LNCaP clone FGC (cell line): ENCODE measurements at regions not wholly inside any gene's neighbourhood (a gene's known extent, or its start where the extent isn't known, plus 50 kb on each side); places are given as distances from the start of the nearest gene placed in this dataset.

Experiments used
- DNase-seq: peaks from one replicate; pipeline ENCODE4 v3.0.0-alpha.2; 2011; ENCODE audit warnings: low read depth
- H3K4me3 ChIP-seq: 2 replicates; pipeline ENCODE4 v1.5.1; 2011; ENCODE audit warnings: mild to moderate bottlenecking, low read depth, low read length, control low read depth
- TF ChIP-seq, protein P1 (sequence below): IDR thresholded peaks from 2 replicates; pipeline ENCODE4 v1.5.1; 2012; ENCODE audit warnings: mild to moderate bottlenecking; ENCODE audit not compliant: control insufficient read depth, insufficient read depth; ENCODE audit errors: extremely low read depth

DNA sequence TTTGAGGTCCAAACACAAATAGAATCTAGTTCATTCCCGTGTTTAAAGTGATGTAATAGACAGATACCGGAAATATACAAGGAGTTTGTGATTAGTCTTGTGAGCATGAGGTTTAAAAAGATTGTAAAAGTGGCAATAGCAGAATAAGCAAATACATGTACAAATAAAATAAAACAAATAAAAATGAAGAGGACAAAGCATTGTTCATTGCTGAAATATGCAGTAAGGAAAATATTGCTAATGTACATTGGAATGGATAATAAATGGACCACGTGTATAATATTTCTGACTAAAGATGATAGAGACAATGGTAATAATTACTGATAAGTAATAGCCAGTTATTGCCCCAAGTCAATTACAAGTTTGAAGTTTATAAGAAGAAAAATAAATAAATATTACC is 75.6 kb upstream of the RTL1 start:
- H3K4me3 ChIP-seq: no peak overlapping the region
- DNase-seq: no peak
- TF ChIP-seq, protein P1, sequence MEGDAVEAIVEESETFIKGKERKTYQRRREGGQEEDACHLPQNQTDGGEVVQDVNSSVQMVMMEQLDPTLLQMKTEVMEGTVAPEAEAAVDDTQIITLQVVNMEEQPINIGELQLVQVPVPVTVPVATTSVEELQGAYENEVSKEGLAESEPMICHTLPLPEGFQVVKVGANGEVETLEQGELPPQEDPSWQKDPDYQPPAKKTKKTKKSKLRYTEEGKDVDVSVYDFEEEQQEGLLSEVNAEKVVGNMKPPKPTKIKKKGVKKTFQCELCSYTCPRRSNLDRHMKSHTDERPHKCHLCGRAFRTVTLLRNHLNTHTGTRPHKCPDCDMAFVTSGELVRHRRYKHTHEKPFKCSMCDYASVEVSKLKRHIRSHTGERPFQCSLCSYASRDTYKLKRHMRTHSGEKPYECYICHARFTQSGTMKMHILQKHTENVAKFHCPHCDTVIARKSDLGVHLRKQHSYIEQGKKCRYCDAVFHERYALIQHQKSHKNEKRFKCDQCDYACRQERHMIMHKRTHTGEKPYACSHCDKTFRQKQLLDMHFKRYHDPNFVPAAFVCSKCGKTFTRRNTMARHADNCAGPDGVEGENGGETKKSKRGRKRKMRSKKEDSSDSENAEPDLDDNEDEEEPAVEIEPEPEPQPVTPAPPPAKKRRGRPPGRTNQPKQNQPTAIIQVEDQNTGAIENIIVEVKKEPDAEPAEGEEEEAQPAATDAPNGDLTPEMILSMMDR: no peak

DNA sequence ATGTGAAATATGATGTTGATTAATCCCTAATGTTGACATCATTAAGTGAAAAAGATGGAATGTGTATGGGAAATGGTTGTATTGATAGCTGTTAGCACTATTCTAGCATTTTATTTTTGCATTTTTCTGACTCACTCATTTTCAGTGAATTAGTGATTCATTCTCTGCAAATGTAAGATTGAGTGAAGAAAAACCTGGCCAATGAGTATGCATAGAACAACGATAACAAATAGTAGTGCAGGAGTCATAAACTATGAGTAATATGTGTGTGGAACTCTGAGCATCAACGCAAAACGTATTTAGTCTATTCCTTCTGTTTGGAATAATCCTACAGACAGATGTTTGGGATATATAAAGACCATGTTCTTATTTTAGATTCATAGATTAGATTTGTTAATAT is 76.3 kb upstream of the RTL1 start:
- no peak for DNase-seq
- no peak overlapping the region for H3K4me3 ChIP-seq
- TF ChIP-seq, protein P1: no peak

- DNase-seq: no peak
- H3K4me3 ChIP-seq: no peak overlapping the region
- TF ChIP-seq, protein P1: no peak
Observed at GRCh38 chr14:100980823-100981222, 77.3 kb upstream of the RTL1 start.

DNA sequence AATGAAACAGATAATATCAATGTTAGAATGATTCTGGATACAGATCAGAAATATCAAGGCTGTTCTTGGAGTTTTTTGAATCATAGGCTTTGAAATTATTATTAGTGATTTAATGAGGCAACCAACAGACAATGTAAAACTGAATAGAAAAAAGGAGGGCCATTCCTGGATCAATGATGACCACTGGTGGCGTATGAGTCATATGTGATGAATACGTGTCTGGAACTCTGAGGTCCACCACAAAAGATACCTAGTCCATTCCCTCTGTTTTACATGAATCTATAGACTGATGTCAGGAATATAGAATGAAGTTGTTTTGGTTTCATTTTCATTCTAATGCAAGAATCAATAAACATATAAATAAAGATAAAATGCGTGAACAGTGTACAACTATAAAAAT is 78.3 kb upstream of the RTL1 start:
- DNase-seq: no peak
- no peak overlapping the region for H3K4me3 ChIP-seq
- TF ChIP-seq, protein P1: no peak

- DNase-seq: no peak
- TF ChIP-seq, protein P1: no peak
- H3K4me3 ChIP-seq: no peak overlapping the region
Observed at GRCh38 chr14:100982353-100982752, 78.8 kb upstream of the RTL1 start.

- DNase-seq: no peak
- TF ChIP-seq, protein P1: no peak
- no peak overlapping the region for H3K4me3 ChIP-seq
Observed at GRCh38 chr14:100982762-100983161, 79.2 kb upstream of the RTL1 start.

- DNase-seq: no peak
- no peak overlapping the region for H3K4me3 ChIP-seq
- TF ChIP-seq, protein P1: no peak
Observed at GRCh38 chr14:100983710-100984109, 80.2 kb upstream of the RTL1 start.
